GM21825 (cell line): ENCODE measurements at regions not wholly inside any gene's neighbourhood (a gene's known extent, or its start where the extent isn't known, plus 50 kb on each side); places are given as distances from the start of the nearest gene placed in this dataset.
"Not testable (repeated sequence)": the region's sequence is repeated elsewhere in the genome, so short reads cannot be mapped to it uniquely, and the experiment has no call there.

ENCODE experiments used
- ATAC-seq: cut with Tn5 transposase; IDR thresholded peaks from one replicate; pipeline ENCODE4 v1.9.1; 2021; ENCODE audit warnings: mild to moderate bottlenecking, moderate library complexity; ENCODE audit not compliant: unreplicated experiment

DNA sequence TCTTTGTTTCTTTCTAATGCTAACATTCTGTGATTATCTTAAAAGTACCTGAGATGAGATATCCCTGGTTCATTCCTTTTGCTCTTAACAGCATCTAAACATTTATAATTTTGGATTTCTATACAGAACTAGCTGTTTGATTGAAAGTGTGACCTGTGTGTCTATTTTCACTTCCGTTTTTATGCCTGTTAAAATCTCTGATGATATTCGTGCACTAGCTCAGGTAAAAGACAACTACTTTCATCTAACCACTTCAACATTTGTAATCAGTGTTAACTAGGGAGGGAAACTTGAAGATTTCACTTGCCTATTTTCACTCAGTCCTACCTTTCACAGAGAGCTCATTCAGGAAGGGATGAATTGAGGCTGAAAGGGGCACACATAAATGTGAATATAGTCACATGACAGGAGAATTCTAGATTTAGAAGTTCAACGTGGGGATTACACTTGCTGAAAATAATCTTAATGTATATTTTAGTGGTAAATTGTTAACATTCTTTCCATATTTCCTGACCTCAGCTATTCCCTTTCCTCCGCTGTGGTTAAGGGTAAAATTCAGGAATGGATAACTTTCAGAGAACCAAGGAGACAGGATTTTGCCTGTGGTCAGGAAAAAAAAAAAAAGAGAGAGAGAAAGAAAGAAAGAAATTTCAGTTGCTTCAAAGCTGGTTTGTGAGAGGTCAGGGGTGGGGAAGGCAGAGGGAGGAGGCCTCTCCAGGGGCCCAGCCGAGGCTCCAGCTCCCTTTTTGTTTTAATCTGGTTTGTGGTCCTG is 159.8 kb upstream of the TSC22D2 start:
- no peak for ATAC-seq

DNA sequence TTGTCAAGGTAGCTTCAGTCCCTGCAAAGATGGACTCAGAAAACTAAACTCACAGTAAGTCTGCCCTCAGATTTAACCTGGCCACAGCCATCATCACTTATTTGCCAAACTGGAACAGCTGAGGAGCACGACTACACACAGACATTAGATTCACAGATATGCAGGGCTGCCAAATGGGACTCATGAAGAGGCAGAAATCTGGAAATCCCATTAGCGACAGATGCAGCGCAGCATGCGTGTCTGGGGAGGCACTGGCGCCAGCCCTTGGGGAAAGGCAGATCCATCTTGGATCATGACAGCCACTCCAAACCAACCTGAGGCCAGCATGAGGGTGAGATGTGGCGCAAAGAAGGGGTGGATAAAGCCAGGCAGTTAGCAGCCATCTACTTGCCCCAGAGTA is 160.7 kb upstream of the TSC22D2 start:
- ATAC-seq, result no peak

DNA sequence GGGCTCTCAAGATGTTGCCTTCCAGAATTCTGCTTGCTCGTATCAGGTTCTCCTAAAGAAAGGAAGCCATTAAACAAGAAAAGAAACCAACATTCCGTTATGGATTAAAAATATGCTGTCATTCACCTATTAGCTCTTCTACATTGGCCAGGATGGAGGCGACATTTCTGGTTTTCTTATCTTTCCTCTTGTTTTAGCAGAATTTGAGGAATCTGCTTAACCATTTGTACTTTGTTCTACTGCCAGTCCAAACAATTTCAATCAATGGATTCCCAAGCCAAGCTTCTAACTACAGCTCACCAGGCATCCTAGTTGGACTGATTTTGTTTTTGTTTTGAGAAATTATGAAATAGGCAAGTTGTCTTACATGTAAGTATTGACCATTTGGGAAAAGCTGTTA is 164.6 kb upstream of the TSC22D2 start:
- no peak for ATAC-seq

DNA sequence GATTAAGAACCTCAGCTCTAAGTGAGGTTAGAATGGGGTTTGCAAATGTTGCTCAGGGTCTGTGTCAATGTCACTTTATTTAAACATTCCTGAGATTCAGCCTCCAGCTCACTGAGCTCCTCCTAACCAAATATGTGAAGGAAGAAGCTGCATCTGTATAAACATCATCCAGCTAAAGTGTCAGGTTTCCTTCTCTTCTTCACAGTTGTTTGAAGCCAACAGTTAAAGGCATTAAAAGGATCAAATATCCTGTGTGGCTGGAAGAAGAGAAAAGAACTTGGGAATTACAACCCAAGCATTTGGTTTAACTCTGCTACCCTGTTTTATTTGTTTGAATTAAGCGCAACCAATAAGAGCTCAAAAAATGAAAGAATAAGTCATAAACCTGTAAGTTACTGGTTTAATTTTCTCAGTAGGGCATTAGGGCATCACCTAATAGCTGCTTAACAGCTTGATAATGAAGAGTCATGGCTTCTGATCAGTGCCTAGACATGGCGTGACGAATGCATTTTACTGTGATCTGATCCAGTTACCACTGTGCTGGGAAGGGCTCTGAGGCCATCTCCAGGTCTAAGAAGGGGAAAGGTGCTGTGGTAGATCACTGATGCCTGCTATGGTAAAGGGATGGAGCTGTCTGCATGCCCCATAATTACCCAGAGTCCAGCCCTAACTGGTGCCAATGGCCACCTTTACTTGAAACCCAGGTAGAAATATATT is 165.7 kb upstream of the TSC22D2 start:
- ATAC-seq, result no peak

DNA sequence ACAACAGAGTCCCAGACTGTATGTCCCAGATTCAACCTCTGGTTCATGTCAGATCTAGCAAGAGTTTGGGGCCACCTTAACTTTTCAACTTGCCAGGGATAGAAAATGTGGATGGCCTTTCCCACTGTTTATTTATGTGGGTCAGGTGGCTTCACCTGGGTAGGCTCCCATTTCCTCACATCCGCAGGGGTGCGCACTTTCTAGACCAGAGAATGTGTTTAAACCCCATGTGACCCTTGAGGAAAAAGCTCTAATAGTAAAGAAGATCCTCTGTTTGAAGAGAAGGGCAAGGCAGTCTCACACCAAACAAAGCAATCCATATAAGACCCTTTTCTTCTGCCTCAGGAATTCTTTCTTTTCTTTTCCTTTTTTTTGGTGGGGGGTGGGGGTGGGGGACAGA is 167.2 kb upstream of the TSC22D2 start:
- ATAC-seq, result no peak

DNA sequence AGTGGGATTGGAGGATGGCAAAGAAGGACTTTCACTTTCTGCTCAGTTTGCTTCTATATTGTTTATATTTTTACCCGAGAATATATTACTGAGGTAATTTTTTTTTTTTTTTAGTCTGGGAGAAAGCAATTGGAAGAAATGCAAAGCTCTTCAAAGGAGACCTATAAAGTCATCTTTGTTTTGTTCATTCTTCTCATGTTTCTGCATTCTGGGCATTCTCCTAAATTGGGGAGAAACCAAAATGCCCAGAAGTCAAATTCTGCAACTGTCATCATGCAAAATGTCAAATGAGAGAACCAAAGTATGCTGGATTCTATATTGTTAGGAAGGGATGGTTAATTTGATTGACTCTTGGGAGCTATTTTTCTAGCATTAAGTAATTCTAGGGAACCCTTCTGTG is 168.3 kb upstream of the TSC22D2 start:
- no peak for ATAC-seq

DNA sequence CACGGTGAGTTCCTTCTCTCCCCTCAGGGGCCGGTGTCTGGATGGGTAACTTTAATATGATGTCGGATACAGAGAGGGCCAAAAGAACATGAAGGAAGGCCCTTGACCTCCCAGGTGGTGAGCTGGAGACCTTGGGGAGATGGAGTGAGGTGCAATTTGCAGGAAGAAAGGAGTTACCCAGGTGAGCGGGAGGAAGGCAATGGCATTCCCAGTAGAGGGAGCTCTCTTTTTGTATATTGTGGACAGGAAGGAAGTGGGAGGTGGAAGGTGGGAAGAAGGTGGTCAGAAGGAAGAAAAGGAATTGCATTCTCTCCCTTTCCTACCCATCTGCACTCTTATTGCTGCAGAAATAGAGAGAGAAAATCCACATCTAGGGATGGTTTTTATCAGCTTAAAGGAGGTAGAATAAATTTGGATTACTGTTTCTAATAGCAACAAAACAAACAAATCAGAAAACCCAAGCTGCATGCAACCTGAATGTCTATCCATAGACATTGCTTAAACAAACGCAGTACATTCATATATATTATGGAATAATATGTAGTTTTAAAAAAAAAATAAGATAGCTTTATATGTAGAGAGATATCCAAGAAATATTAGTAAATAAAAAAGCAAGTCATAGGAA is 169.0 kb upstream of the TSC22D2 start:
- no peak for ATAC-seq

DNA sequence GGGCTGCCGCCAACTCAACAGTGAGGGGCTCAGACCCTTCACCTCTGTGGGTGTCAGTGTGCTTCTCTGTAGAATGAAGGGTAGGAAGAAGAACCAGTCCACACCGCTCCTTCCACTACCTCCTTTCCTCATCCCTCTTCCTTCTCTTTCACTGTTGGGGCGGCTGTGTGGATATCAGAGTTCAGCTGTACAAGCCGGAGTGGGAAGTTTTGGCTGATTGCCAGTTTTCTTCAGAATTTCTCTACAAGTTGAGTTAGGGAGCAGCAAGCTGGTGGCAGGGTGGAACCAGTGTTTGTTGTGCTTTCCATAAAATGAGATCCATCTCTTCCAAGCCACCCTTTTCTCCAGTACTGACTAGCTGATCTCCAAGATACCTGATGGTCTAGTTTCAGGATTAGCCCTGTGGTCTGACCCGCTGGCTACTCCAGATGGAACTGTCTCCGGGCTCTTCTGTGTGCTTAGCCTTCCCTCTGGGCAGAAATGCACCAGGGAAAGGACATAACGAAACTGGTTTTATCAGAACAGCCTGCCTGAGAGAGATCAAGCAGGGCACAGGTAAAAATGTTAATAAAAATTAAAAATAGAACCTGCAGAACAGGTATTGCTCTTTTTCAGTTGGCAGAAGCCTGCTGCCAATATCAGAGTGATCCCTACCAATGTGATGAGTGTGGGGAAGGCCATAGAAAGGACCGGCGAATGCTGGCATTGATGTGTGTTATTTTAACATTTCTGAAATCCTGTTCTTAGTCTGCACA is 169.9 kb upstream of the TSC22D2 start:
- no peak for ATAC-seq

DNA sequence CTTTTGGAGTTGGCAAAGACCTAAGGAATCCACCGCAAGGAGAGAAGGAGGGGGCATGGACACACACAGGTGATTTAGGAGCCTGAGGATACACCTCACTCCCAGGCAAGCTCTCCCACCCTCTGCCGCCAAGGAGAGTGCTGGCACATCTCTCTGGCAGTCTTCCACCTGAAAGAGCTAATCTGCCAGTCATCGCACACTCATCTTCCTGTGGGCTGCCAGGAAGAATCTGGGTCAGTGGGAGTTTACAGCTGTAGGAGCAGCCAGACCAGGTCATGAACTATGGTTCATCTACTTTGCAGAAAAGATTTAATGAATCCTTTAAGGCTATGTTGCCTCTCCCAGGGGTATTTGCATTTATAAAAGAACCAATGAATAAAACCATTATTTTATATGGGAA is 170.6 kb upstream of the TSC22D2 start:
- ATAC-seq, result no peak

DNA sequence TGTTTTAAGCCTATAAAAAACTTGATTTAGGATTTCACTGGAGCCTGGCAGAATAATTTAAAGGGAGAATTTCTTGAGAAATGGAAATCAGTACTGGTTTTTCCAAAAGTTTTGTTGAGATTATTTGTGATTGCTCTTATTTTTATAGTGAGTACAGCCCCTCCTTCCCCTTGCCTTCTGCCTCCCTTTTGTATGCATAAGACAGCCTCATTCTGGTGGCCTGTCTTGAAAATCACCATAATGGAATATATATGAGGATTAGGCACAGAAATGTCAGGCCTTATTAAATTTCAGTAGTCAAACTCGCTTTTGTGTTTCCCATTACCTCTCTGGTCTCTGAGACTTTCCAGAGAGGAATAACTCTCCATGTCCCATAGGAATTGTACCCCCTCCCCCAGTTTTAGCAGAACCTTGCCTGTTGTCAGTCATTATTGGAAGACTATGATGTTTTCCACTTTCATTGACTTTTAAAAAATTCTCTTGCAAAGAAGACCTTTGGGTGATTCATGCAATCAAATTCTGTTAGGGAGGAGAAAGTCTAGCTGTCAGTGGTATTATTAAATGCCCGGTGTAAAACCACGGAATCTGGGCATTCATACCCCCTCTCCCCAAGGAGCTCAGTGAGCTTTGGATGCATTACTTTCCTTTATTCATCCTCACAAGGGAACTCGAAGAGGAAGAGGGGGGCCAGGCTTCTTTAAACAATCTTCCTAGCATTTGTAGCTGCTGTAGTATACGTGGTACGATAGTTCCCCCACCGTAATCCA is 171.6 kb upstream of the TSC22D2 start:
- no peak for ATAC-seq

DNA sequence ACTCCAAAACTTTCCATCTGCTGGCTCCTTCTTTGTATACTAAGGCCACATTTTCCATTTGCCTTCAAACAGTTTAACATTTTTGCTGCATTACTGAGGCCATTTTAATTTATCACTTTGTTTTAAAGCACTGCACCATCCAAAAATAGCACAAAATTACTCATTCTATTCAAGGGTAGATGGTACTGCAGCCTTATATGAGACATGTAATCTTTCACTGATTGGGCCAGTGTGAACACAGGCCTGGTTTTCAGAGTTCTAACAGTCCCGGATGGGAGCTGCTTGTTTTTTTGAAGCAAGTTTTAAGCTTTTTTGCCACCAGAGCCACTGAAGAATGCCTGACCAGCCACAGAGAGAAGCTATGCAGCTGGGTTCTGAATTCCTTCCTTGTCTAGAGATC is 172.3 kb upstream of the TSC22D2 start:
- no peak for ATAC-seq

DNA sequence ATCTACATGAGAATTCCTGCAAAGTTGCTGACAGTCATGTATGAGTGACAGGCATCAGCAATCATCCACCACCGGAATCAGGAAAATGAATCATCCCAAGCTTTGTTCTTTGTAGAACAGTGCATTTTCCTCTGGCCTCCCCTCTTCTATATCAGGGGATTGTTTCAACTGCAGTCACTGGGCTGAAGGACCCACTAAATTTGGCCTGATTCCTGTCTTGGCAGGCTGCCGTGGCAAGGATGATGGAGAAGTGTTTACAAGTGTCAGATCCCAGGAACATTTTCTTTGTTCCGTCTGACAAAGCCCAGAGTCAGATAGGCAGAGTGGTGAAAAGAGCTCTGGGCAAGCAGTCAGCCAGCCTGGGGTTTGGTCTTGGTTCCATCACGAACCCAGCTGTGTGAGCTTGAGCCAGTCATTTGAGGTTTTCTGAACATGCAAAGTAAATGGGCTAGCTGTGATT is 175.1 kb upstream of the TSC22D2 start:
- ATAC-seq, result no peak

DNA sequence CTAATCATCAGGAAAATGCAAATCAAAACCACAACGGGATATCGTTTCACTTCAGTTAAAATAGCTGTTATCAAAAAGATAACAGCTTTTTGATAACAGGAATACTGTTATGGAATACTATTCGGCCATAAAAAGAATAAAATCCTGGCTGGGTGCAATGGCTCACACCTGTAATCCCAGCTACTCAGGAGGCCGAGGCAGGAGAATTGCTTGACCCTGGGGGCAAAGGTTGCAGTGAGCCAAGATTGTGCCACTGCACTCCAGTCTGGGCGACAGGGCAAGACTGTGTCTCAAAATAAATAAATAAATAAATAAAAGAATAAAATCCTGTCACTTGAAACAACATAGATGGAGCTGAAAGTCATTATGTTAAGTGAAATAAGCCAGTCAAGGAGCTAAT is 178.1 kb upstream of the TSC22D2 start:
- no peak for ATAC-seq

DNA sequence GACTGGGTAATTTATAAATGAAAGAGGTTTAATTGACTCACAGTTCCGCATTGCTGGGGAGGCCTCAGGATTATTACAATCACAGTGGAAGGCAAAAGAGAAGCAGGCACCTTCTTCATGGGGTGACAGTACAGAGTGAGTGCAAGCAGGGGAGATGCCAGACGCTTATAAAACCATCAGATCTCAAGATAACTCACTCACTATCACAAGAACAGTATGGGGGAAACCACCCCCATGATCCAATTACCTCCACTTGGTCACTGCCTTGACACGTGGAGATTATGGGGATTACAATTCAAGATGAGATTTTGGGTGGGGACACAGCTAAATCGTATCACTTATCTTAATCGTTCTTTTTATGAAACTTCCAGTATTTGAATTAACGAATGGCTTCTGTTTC is 179.5 kb upstream of the TSC22D2 start:
- not testable (repeated sequence) for ATAC-seq

DNA sequence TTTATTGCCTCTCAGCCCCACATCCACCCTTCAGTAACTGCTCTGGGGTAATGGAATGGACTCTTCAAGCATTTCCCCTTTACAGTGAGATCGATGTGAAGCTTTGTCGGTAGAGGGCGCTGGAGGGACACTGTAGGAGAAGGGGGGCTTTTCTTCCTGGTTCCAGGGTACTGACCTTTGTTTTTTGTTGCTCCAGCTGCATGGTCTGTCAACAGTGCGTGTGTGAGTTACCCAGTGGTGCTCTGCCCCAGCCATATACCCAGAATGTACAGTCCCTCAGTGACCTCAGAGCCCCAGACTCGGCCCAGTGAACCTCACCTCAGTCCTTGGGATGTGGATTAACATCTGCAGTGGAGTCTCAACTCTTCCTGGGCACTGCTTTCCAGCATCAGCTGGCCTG is 180.3 kb upstream of the TSC22D2 start:
- no peak for ATAC-seq

DNA sequence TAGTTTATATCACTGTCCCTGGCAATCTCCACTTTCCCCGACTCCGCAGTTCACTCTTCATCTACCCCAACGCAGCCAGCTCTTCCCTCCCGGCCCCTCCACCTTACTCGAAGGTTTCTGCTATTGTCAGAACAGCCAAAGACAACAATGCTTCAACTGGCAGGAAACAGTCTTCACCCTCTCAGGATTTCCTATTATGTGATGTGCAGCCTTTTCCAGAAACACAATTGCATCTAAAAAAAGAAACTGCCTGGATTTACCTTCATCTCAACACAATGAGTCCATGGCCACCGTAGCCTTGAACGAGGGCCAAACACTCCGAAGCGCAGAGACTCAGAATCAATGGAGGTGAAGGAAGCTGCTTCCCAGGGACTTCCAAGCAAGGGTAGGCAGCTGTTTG is 182.1 kb upstream of the TSC22D2 start:
- ATAC-seq, result no peak

DNA sequence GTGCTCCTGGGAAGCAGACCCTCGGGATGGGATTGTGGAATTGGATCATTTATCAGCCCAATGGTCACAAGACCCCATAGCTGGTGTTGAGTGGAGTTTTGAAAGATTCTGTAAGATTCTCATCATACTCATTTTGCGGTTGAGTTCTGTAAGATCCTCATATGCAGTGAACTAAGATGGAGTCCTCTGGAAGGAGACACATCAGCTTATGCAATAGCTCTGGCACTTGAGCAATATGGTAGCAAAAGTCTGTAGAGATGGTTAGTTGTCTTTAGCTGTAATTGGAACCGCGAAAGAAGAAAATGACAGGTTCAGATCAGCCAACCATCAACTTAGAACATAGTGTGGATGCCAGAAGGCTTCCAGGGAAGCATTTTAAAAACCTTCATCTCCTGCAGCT is 184.5 kb upstream of the TSC22D2 start:
- ATAC-seq, result no peak

DNA sequence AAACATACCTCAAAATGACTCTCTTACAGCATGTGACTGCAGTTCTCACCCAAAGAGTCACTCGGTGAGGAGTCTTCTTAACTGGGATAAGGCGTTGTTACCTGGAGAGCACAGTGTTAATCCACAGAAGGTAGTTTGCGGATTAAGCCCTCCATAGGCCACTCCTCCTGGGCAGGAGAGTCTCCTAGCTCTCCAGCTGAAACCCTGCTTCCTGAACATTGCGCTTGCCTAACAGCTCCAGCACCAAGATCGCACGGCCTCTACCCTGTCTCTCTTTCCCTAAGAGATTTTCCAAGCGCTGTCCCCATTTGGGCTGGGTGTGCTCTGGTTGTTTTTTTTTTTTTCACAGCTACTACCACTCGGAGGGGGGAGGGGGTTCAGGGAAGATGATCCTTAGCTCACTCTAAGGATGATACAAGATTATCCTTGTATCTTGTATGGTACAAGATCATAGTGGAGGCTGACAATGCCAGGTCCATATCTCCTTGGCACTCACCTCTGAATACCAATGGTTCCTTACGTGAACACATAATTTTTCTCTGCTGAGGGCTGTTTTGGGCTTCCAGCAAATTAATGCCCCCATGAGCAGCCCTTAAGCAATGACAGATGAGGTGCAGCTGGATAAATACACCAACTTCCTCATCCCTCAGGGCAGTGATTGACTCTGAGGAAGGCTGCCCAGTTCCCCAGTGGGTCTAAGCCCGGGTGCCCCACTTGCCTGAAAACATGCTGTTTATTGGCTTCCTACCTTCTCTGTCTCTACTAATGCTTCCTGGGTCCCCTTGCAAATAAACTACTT is 185.2 kb upstream of the TSC22D2 start:
- ATAC-seq, result no peak

DNA sequence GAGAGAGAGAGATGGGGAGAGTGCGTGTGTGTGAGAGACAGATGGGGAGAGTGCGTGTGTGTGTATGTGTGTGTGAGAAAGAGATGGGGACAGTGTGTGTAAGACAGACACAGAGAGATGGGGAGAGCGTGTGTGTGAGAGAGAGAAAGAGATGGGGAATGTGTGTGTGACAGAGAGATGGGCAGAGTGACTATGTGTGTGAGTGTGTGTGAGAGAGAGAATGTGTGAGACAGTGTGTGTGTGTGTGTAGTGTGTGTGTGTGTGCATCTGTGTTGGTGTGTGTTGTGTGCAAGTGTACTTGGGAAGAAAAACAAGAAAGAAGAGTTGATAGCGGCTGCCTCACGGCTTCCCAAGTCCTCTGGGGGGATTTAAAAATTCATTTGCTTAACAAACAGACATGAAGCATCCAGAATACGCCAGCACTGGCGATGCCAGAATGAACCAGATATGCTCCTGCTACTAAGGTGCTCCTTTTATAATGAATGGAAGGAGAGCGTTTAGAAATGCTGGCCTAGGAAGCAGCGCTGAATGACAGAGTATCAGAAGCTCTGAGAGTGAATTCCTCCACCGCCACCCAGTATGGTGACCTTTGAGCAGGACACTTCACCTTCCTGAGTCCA is 186.1 kb upstream of the TSC22D2 start:
- ATAC-seq, result no peak
